ENCODE measurements at regions not wholly inside any gene's neighbourhood (a gene's known extent, or its start where the extent isn't known, plus 50 kb on each side); places are given as distances from the start of the nearest gene placed in this dataset.

DNA sequence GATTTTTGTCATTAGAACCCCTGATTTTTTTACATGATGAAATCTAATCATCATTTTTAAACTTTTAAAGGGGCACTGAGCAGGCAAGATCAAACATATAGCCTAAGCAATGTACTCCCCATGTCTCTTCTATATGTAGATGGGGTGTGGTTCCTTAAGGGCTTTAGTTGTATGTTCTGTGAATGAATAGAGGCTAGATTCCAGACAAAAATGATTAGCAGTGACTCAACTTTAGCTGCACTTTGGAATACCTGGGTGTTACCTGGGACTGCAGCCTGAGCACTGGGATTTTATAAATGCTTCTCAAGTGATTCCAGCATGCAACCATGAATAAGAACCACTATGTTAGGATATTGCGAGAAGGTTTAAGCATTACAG, 256.7 kb upstream of the PLEKHG7 start:
- no peak for TF ChIP-seq EZH2 (IDR thresholded peaks at IDR 0.05)
- TF ChIP-seq, protein P1, sequence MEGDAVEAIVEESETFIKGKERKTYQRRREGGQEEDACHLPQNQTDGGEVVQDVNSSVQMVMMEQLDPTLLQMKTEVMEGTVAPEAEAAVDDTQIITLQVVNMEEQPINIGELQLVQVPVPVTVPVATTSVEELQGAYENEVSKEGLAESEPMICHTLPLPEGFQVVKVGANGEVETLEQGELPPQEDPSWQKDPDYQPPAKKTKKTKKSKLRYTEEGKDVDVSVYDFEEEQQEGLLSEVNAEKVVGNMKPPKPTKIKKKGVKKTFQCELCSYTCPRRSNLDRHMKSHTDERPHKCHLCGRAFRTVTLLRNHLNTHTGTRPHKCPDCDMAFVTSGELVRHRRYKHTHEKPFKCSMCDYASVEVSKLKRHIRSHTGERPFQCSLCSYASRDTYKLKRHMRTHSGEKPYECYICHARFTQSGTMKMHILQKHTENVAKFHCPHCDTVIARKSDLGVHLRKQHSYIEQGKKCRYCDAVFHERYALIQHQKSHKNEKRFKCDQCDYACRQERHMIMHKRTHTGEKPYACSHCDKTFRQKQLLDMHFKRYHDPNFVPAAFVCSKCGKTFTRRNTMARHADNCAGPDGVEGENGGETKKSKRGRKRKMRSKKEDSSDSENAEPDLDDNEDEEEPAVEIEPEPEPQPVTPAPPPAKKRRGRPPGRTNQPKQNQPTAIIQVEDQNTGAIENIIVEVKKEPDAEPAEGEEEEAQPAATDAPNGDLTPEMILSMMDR (IDR thresholded peaks at IDR 0.05) = no peak

All from neural progenitor cell (in vitro differentiated cells).